ENCODE measurements at regions not wholly inside any gene's neighbourhood (a gene's known extent, or its start where the extent isn't known, plus 50 kb on each side); places are given as distances from the start of the nearest gene placed in this dataset.

- no peak overlapping the region for H3K4me3 ChIP-seq (ENCODE audit: low read depth, low read length)
- in situ Hi-C loops (cut with HindIII; ENCODE audit: low sequenced_read_pairs), result no loop called here
- no peak for TF ChIP-seq CTCF (IDR thresholded peaks at IDR 0.05; ENCODE audit: low read depth, low read length, missing control alignments)
- DNase-seq (ENCODE audit: low read depth), result no peak
These were observed 97.9 kb upstream of the SYT13 start for GRCh38 chr11:45384016-45384415.

- TF ChIP-seq CTCF (IDR thresholded peaks at IDR 0.05; ENCODE audit: low read depth, low read length, missing control alignments), result no peak
- no peak overlapping the region for H3K4me3 ChIP-seq (ENCODE audit: low read depth, low read length)
- DNase-seq (ENCODE audit: low read depth), result peak; percentile 46
- in situ Hi-C loops (cut with HindIII; ENCODE audit: low sequenced_read_pairs), result no loop called here
These were observed 97.1 kb upstream of the SYT13 start for GRCh38 chr11:45383224-45383623.

- no peak overlapping the region for H3K4me3 ChIP-seq (ENCODE audit: low read depth, low read length)
- in situ Hi-C loops (cut with HindIII; ENCODE audit: low sequenced_read_pairs), result no loop called here
- DNase-seq (ENCODE audit: low read depth), result no peak
- TF ChIP-seq CTCF (IDR thresholded peaks at IDR 0.05; ENCODE audit: low read depth, low read length, missing control alignments), result no peak
These were observed 96.2 kb upstream of the SYT13 start for GRCh38 chr11:45382133-45382878.

- no peak overlapping the region for H3K4me3 ChIP-seq (ENCODE audit: low read depth, low read length)
- no peak for DNase-seq (ENCODE audit: low read depth)
- TF ChIP-seq CTCF (IDR thresholded peaks at IDR 0.05; ENCODE audit: low read depth, low read length, missing control alignments), result no peak
- in situ Hi-C loops (cut with HindIII; ENCODE audit: low sequenced_read_pairs), result no loop called here
These were observed 93.2 kb upstream of the SYT13 start for GRCh38 chr11:45379162-45379863.

GRCh38 chr11:45378516-45378915, 92.4 kb upstream of the SYT13 start:
- in situ Hi-C loops (cut with HindIII; ENCODE audit: low sequenced_read_pairs), result no loop called here
- no peak overlapping the region for H3K4me3 ChIP-seq (ENCODE audit: low read depth, low read length)
- DNase-seq (ENCODE audit: low read depth), result no peak
- no peak for TF ChIP-seq CTCF (IDR thresholded peaks at IDR 0.05; ENCODE audit: low read depth, low read length, missing control alignments)

- H3K4me3 ChIP-seq (ENCODE audit: low read depth, low read length), result no peak overlapping the region
- no peak for DNase-seq (ENCODE audit: low read depth)
- TF ChIP-seq CTCF (IDR thresholded peaks at IDR 0.05; ENCODE audit: low read depth, low read length, missing control alignments), result no peak
- in situ Hi-C loops (cut with HindIII; ENCODE audit: low sequenced_read_pairs), result no loop called here
These were observed 88.5 kb upstream of the SYT13 start for GRCh38 chr11:45374653-45375059.
